Endometrial microvascular endothelial cells (primary cell): ENCODE measurements at regions not wholly inside any gene's neighbourhood (a gene's known extent, or its start where the extent isn't known, plus 50 kb on each side); places are given as distances from the start of the nearest gene placed in this dataset.
"Not testable (repeated sequence)": the region's sequence is repeated elsewhere in the genome, so short reads cannot be mapped to it uniquely, and the experiment has no call there.

ENCODE experiments used
- in situ Hi-C: cut with HindIII; loops from 2 replicates; pipeline ENCODE4 v1.10.0; 2017; ENCODE audit warnings: low sequenced_read_pairs, low pct_unique_long_range_greater_than_20kb; ENCODE audit errors: inconsistent ontology term

GRCh38 chr20:4488407-4489339, 197.6 kb upstream of the PRNP start:
- in situ Hi-C loops: no loop called here

- in situ Hi-C loops: no loop called here
Measured at GRCh38 chr20:4484379-4484997, 201.8 kb upstream of the PRNP start.

DNA sequence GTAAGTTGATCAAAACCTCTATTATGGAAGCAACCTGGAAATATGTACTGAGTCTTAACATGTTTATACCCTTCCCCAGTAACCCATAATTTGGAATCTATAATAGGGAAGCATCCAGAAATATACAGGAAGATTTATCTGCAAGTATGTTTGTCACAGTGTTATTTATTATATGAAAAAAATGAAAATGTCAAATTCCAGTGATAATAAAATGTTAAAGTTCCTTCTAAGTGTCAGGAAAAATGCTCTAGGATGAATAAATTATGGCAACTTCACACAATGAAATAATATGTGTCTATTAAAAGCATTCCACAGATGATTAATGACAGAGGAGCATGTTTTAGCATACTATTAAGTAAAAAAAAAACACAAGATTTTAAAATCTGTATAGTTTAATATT, 202.3 kb upstream of the PRNP start:
- in situ Hi-C loops: no loop called here

DNA sequence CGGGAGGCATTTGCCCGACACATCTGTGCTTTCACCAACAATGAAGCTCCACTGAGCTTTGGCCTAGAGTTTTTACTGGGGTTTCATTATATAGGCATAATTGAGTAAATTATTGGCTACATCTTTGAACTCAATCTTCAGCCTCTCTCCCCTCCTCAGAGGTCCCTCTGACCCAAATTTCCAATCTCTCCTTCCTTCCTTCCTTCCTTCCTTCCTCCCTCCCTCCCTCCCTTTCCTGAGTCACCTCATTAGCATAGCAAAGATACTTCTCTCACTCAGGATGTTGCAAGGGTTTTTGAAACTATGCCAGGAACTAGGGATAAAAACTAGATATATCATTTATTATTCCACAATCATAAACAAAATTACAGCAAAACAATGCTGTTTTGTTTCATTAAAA, 202.8 kb upstream of the PRNP start:
- in situ Hi-C loops: no loop called here

GRCh38 chr20:4480104-4480503, 206.2 kb upstream of the PRNP start:
- in situ Hi-C loops: no loop called here

- in situ Hi-C loops: loop anchor here (10.0 kb wide), 1 partner anchor 72 kb away; no protein-coding TSS in a partner anchor
Measured at GRCh38 chr20:4476903-4477500, 209.3 kb upstream of the PRNP start.

DNA sequence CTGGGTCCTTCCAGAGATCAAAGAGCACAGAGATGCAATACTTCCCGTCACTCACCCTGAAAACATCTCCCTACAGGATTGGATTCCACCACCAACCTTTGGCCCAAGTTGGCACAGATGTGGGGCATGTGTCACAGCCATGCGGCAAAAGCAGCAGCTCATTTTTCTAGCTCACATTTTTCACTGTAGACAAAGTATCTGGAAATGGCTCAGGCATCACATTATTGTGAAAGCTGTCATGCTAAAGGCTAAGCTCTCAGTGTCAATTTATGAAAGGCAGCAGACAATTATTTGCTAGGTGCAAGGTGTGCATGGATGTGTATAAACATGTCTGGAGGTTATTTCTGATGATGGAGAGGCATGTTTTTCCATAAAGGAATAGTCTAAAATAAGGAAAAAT, 213.3 kb upstream of the PRNP start:
- in situ Hi-C loops: loop anchor here (10.0 kb wide), 1 partner anchor 68 kb away; no protein-coding TSS in a partner anchor

DNA sequence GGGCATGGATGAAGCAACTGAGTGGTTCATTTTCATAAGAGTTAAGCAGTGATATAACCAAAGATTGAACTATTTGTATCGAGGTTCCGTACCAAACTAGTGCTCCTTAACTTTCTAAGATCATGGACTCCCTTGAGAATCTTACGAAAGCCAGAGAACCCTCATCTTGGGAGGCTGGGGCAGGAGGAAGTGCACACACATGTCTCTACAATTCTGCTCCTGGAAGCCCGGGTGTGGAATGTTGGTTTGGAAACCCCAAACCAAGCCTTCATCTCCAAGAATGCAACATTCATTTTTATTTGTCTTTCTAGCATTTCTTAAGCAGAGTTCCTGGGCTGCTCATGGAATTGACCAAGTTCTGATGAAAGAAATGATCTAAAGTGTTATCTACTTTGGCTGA, 215.0 kb upstream of the PRNP start:
- in situ Hi-C loops: loop anchor here (10.0 kb wide), 1 partner anchor 66 kb away; no protein-coding TSS in a partner anchor

DNA sequence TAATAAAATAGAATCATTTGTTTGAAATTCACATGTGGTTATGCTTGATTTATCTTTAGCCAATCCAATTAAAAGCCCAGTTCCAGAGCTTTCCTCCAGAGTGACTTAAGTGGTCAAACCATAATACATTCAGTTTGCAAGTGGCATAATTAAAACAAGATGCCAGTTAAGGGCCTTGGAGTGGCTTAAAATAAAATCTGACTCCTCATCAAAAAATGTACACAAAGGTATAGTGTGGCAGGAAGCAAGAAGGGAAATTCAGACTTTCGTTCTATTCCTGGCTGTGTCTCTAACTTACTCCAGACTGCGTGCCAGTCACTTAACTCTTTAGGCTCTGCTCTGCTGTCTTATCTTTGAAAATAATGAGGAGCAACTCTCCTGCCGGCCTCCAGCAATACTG, 215.9 kb upstream of the PRNP start:
- in situ Hi-C loops: loop anchor here (10.0 kb wide), 1 partner anchor 66 kb away; no protein-coding TSS in a partner anchor

GRCh38 chr20:4469910-4470309, 216.3 kb upstream of the PRNP start:
- in situ Hi-C loops: loop anchor here (10.0 kb wide), 1 partner anchor 65 kb away; no protein-coding TSS in a partner anchor

- in situ Hi-C loops: no loop called here
Measured at GRCh38 chr20:4468114-4468513, 218.1 kb upstream of the PRNP start.

DNA sequence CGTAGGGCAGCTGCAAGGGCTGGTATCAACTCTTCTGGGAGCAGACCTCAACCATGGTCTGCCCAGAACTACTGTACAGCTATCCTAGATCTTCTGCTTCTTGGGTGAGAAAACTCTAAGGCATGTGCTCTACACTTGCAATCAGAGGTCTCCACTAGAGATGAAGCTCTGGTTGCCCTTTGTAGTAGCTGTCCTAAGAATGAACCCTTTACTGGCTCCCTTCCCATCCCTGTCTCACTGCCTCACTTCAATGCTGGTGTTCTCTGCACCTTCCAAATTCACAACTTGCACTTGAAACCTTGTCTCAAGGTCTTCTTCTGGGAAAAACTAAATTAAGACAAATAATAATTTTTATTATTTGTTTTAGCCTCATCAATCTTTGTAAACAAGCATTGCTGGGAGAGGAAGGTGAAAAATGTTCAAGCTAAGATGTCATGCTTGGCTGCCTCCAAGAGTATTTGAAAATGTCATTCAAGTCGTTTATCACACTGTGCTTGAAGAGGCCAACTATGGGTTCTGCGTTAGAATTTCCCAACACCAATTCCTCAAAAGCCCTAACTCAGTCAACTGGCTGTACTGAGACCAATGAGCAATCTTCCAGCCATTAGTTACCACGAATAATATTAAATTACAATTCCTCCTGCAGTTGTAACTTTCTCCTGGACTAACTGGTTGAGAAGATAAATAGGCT, 216.9 kb upstream of the ADRA1D start:
- in situ Hi-C loops: no loop called here

DNA sequence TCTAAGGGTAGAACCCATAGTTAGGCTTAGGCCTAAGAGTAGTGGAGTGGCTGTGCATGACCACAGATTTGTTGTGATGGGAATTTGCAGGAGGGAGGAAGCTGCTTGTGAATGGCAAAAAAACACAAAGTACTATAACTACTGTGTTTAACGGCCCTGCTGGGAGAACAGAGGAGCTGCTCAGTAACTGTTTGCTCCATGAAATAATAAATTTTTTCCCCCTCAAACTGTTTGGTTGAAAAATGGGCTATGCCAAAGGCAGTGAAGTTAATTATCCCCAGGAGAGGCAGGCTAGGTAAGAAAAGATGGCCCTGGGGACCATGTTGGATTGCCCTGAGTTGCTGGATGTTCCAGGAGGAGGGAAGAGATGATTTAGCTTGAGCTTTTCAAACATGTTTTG, 216.1 kb upstream of the ADRA1D start:
- in situ Hi-C loops: no loop called here

GRCh38 chr20:4462801-4463200, 213.7 kb upstream of the ADRA1D start:
- in situ Hi-C loops: not testable (repeated sequence)

- in situ Hi-C loops: no loop called here
Measured at GRCh38 chr20:4459081-4459480, 210.0 kb upstream of the ADRA1D start.

- in situ Hi-C loops: no loop called here
Measured at GRCh38 chr20:4457566-4458543, 208.8 kb upstream of the ADRA1D start.

- in situ Hi-C loops: no loop called here
Measured at GRCh38 chr20:4455996-4456395, 206.9 kb upstream of the ADRA1D start.

DNA sequence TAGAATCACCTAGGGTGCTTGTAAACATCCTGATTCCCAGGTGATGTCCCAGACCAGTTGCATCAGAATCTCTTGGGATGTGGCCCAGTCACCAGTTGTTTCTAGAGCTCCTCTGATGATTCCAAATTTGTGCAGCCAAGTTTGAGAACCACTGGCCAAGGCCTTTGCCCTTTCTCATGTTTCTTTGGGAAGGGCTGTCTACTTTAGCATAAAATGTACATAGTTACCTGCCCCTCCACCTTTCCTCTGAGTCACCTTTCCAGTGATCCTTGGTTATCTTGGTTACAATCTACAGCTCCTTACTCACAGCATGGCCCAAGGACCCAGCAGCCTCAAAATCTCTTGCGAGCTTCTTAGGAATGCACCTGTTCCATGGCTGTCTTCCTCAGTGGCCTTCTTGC, 206.2 kb upstream of the ADRA1D start:
- in situ Hi-C loops: no loop called here
